ENCODE measurements at regions not wholly inside any gene's neighbourhood (a gene's known extent, or its start where the extent isn't known, plus 50 kb on each side); places are given as distances from the start of the nearest gene placed in this dataset.
"Not testable (repeated sequence)": the region's sequence is repeated elsewhere in the genome, so short reads cannot be mapped to it uniquely, and the experiment has no call there.

- DNase-seq (ENCODE audit: low spot score) = no peak
- intact Hi-C loops (cut with DNase I) = no loop called here
Observed at GRCh38 chr5:91315701-91316100, 67.4 kb downstream of the ARRDC3 start.

DNA sequence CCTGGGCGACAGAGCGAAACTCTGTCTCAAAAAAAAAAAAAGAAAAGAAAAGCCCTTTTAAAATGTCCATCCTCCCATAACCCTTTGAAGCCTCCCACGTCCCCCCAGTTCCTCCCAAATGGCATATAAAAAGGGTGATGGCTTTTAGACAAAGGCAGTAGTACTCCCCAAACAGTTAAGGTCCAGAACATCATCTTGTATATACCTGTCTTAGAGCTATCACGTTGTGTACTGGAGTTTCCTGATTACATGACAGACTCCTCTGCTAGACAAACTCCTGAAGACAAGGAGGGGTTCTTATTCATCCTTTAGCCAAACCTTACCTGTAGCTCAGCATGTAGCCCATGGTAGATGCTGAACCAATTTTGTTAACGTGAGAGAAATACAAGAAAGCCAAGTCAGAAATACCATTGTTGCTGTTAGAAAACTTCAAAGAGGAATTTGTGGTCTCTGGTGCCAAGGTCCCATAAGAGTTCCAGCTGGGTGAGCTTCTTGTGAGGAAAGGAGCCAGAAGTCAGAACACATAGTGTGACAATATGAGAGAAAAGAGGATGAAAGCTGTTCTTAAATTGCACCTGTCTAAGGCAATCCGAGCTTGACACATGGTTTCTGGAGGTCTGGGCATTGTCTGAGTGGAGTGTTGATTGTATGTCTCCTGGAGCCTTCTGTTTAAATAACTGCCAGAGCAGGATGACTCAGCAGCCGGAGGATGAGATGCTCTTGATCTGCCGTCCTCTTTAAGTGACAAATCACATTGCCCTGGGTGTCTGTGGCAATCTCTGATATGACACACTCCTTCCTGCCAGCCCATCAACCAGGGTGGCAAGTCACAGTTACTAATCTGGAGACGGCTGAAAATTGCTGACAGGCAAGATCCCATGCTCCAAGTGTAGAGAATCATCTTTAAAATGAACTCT lies 69.1 kb downstream of the ARRDC3 start:
- intact Hi-C loops (cut with DNase I) = no loop called here

DNA sequence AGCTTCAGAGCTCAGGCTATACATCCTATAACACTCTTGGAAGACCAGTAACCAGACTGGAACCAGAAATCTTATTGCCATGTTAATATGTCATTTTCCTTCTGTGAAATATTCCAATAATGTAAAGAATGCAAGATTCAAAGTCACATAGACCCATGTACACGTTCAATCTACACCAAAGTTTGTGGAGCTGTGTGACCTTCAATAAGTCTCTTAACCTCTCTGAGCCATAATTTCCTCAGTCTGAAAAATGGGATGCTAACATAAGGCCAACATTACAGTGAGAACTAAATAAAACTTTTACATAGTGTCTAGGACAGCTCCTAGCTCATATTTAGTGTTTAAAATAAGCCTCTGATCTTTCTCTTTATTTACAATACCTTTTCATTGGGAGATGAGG lies 70.4 kb downstream of the ARRDC3 start:
- no peak for DNase-seq (ENCODE audit: low spot score)
- intact Hi-C loops (cut with DNase I) = no loop called here

More for the DNA sequence above, 69.1 kb downstream of the ARRDC3 start:
- peak; percentile 88 for DNase-seq (ENCODE audit: low spot score)

DNA sequence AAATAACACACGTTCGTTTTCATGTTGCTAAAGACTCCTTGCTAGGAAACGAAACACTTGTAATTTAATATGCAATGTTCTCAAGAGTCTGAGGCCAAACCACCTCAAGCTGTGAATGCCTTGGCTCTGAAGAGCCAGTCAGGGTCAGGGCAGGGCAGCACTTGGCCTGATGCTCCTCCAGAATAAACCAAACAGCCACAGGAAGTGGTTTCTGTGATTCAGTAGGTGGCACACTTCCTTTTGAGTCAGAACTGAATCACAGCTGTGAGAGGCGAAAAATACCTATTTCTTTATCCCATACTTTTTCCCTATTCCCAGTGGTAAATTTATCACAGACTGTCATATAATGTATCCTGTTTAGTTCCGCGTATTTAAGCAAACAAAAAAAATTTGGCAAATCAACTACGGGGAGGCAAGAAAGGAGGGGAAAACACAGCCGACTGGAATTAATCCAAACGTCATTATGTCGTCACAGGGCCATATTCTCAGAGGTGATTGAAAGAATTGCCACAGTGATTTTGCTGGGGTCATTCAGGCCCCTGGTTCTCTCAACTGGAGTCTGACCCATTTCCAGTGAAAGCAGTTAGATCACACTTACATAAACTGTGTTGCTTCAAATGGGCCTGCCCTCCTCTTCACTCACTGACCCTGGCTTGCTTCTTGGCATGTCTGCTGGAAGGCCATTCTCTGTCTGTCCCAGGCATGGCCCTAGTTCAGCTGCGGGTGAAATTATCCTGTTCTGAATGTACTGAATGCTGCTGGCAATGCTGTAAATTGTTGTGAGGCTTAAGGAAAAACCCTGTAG lies 71.2 kb downstream of the ARRDC3 start:
- intact Hi-C loops (cut with DNase I) = no loop called here
- peak; percentile 94 for DNase-seq (ENCODE audit: low spot score)

DNA sequence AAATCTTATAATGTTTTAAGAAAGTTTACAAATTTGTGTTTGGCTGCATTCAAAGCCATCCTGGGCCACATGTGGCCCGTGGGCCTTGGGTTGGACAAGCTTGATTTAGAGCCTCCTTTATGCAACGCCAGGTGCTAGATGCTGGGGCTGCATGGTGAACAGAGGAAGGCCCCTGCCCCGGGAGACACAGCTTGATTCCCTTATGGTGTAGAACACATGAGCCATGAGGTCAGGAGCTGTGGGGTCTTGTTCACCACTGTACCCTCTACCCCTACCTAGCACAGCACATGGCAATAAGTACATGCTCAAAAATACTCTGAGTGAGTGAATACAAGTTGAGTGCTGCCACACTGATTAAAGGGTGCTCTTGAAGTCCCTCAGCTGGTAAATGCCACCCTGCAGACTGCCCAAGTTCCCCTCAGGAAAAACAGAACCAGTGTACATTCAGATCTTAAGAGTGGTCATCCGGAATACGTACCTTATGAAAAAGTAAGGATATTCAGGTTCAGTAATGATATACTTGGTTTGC lies 71.9 kb downstream of the ARRDC3 start:
- intact Hi-C loops (cut with DNase I) = no loop called here
- no peak for DNase-seq (ENCODE audit: low spot score)

GRCh38 chr5:91308157-91308556 lies 75.0 kb downstream of the ARRDC3 start:
- intact Hi-C loops (cut with DNase I) = loop anchor here in 1 of 2 donors (1.0 kb wide), 1 partner anchor 19 kb away; no protein-coding TSS in a partner anchor
- not testable (repeated sequence) for DNase-seq (ENCODE audit: low spot score)

- DNase-seq (ENCODE audit: low spot score) = peak; percentile 87
Observed at GRCh38 chr5:91307048-91307447, 76.1 kb downstream of the ARRDC3 start.

GRCh38 chr5:91306497-91306896 lies 76.6 kb downstream of the ARRDC3 start:
- no peak for DNase-seq (ENCODE audit: low spot score)
- intact Hi-C loops (cut with DNase I) = no loop called here

More at GRCh38 chr5:91307048-91307447, 76.1 kb downstream of the ARRDC3 start:
- intact Hi-C loops (cut with DNase I) = no loop called here

DNA sequence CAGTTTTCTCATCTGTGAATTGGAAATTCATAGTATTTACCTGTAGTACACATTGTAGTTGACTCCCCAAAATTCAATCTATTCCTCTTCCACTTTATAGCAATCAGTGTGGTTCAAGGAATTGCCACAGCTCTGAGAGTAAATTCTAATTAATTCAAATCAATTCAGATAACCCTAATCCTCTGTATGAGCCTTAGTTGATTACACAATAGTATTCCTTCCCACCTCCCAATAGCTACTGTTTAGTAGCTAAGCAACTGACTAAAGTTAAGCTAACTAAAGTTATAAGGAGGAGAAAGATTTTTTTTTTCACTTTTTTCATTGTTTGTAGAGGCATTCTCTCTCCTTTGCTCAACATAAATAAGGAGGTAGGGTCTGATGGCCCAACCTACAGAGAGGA lies 77.5 kb downstream of the ARRDC3 start:
- intact Hi-C loops (cut with DNase I) = no loop called here
- DNase-seq (ENCODE audit: low spot score) = no peak

- DNase-seq (ENCODE audit: low spot score); intact Hi-C loops (cut with DNase I): not testable (repeated sequence)
Observed at GRCh38 chr5:91304015-91304414, 79.1 kb downstream of the ARRDC3 start.

GRCh38 chr5:91302958-91303357 lies 80.2 kb downstream of the ARRDC3 start:
- no peak for DNase-seq (ENCODE audit: low spot score)
- intact Hi-C loops (cut with DNase I) = no loop called here

- intact Hi-C loops (cut with DNase I) = no loop called here
- no peak for DNase-seq (ENCODE audit: low spot score)
Observed at GRCh38 chr5:91302305-91302704, 80.8 kb downstream of the ARRDC3 start.

- intact Hi-C loops (cut with DNase I) = no loop called here
- no peak for DNase-seq (ENCODE audit: low spot score)
Observed at GRCh38 chr5:91301106-91301846, 81.8 kb downstream of the ARRDC3 start.

DNA sequence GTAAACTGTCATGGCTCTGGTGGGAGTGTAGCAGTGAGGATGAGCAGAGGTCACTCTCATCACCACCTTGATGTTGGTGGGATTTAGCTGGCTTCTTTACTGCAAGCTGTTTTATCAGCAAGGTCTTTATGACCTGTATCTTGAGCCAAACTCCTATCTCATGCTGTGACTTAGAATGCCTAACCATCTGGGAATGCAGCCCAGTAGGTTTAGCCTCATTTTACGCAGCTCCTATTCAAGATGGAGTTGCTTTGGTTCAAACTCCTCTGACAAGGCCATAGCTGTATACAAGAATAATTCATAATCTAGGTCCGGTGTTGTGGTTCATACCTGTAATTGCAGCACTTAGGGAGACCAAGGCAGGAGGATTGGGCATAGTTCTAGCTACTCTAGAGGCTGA lies 85.1 kb downstream of the ARRDC3 start:
- intact Hi-C loops (cut with DNase I) = no loop called here
- no peak for DNase-seq (ENCODE audit: low spot score)

DNA sequence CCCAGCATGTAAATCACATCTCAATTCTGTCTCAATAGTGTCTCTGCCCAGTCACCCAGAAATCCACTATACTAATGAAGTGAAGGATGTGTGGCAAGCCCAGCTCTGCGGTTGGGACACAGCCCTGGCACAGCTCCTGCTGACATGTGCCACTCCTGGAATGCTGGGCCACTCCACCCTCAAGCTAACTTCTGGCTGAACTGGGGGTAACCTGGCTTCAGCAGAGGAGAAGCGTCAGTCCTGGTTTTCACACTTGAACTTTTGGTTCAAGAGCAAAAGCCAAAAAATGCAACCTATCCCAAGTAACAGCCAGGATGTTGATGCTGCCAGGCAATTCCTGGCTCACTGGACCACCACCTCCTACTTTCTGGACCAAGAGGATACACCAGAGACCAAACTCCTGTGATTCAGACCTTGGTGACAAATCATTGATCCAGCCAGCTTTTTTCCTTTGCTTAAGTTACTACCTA lies 86.4 kb downstream of the ARRDC3 start:
- intact Hi-C loops (cut with DNase I) = no loop called here
- peak; percentile 93 for DNase-seq (ENCODE audit: low spot score)

GRCh38 chr5:91296102-91296501 lies 87.0 kb downstream of the ARRDC3 start:
- intact Hi-C loops (cut with DNase I); DNase-seq (ENCODE audit: low spot score): not testable (repeated sequence)

- intact Hi-C loops (cut with DNase I) = no loop called here
- no peak for DNase-seq (ENCODE audit: low spot score)
Observed at GRCh38 chr5:91293131-91293530, 90.0 kb downstream of the ARRDC3 start.

DNA sequence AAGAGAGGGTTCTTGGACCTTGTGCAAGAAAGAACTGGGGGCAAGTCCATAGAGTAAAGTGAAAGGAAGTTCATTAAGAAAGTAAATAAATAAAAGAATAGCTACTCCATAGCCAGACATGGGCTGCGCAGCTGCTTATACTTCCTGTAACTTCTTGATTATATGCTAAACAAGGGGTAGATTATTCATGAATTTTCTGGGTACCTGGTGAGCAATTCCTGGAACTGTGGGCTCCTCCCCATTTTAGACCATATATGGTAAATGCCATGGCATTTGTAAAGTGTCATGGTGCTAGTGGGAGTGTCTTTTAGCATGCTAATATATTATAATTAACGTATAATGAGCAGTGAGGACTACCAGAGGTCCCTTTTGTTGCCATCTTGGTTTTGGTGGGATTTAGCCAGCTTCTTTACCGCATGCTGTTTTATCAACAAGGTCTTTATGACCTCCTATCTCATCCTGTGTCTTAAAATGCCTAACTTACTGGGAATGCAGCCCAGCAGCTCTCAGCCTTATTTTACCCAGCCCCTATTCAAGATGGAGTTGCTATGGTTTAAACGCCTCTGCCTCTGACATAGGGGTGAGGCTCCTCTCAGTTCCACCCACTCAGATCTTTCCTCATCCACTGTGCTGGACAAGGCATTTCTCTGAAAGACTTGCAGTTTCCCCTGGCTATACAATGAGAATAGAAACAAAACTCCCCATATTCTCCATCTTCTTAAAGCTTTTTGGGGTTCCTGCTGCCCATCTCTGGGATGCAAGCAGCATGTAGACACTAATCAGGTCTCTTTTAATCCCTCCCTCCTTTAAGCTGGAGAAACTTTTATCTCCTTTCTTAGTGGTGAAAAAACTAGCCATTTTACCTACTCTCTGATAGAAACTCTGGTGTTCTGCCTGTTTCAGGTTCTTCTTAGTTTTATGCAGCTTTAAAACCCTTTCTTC lies 91.2 kb downstream of the ARRDC3 start:
- DNase-seq (ENCODE audit: low spot score) = no peak
- intact Hi-C loops (cut with DNase I) = no loop called here
